Small intestine (tissue), 7 donors: ENCODE measurements at regions not wholly inside any gene's neighbourhood (a gene's known extent, or its start where the extent isn't known, plus 50 kb on each side); places are given as distances from the start of the nearest gene placed in this dataset.

Source experiments
- DNase-seq, 2 donors: peaks; one replicate each; pipeline versions ENCODE4 v3.0.0 to v3.0.0-alpha.2; 2013
- FAIRE-seq: peaks from 2 replicates; lab custom pipeline; 2012; peaks lifted over from hg19 to GRCh38; lab: Jason Lieb, UNC
- H3K27ac ChIP-seq, 3 donors: one replicate each; pipeline ENCODE4 v1.5.1; 2013; ENCODE audit warnings: low read length in 2 of 3, mild to moderate bottlenecking in 2 of 3, control low read depth in 1 of 3, inconsistent platforms in 1 of 3, low read depth in 1 of 3, moderate library complexity in 1 of 3
- H3K27me3 ChIP-seq, 3 donors: one replicate each; pipeline ENCODE4 v1.6.1; 2013; ENCODE audit warnings: low read length in 3 of 3, inconsistent platforms in 1 of 3; ENCODE audit not compliant: control insufficient read depth in 3 of 3, insufficient read depth in 3 of 3
- H3K36me3 ChIP-seq, 3 donors: one replicate each; pipeline ENCODE4 v1.6.1; 2013; ENCODE audit warnings: low read length in 3 of 3, inconsistent platforms in 1 of 3, low read depth in 1 of 3, mild to moderate bottlenecking in 1 of 3, moderate library complexity in 1 of 3; ENCODE audit not compliant: control insufficient read depth in 3 of 3, insufficient read depth in 2 of 3
- H3K4me1 ChIP-seq, 3 donors: one replicate each; pipeline ENCODE4 v1.6.1; 2013; ENCODE audit warnings: low read length in 2 of 3, inconsistent platforms in 1 of 3, low read depth in 1 of 3, mild to moderate bottlenecking in 1 of 3, moderate library complexity in 1 of 3; ENCODE audit not compliant: control insufficient read depth in 3 of 3, insufficient read depth in 2 of 3
- H3K4me3 ChIP-seq, 3 donors: one replicate each; pipeline ENCODE4 v1.5.1; 2013; ENCODE audit warnings: low read length in 3 of 3, control low read depth in 1 of 3, inconsistent platforms in 1 of 3, low read depth in 1 of 3, mild to moderate bottlenecking in 1 of 3, moderate library complexity in 1 of 3
- H3K9me3 ChIP-seq, 2 donors: one replicate each; pipeline ENCODE4 v1.6.1; 2013; ENCODE audit warnings: low read depth in 1 of 2, low read length in 1 of 2; ENCODE audit not compliant: control insufficient read depth in 2 of 2, insufficient read depth in 1 of 2
- WGBS, 3 donors: extraction: QIAGEN DNeasy Blood & Tissue Kit; methylation state at CpG; one replicate each; pipeline ENCODE4 v1.1.7; 2013; 5-methylcytosine and 5-hydroxymethylcytosine counted together
- donor health status: healthy with polysubstance abuse.
- donor health status: control.
- donor health status: control.
- donor health status: Bipolar disorder and iron deficiency.
- donor health status: healthy.

- Histone ChIP-seq H3K27ac (no peak overlapping the region), H3K4me3 (no peak overlapping the region), H3K4me1 (no peaks in the 10 kb centered on the region), H3K27me3 (no peaks in the 10 kb centered on the region), H3K9me3 (no peaks in the 10 kb centered on the region), H3K36me3 (no peaks in the 10 kb centered on the region)
- FAIRE-seq, result no peak
- DNase-seq, result no peak
- 82 to 97% (median 94%) methylated on average over 5 of the region's 5 CpGs for WGBS, 3 donors
These were observed 82.0 kb upstream of the SPANXB1 start for GRCh38 chrX:140920416-140920815.

- FAIRE-seq (no peak), DNase-seq (no peak)
- Histone ChIP-seq H3K4me1 (no peaks in the 10 kb centered on the region), H3K9me3 (no peaks in the 10 kb centered on the region), H3K4me3 (no peak overlapping the region), H3K27me3 (no peaks in the 10 kb centered on the region), H3K36me3 (no peaks in the 10 kb centered on the region), H3K27ac (no peak overlapping the region)
- 49 to 77% (median 63%) methylated on average over 4 of the region's 4 CpGs for WGBS, 3 donors
These were observed 79.3 kb upstream of the SPANXB1 start for GRCh38 chrX:140923118-140923517.

GRCh38 chrX:140928739-140929138 is 73.7 kb upstream of the SPANXB1 start:
- FAIRE-seq (no peak), DNase-seq (no peak)
- H3K4me1 ChIP-seq, result no peaks in the 10 kb centered on the region
- no peaks in the 10 kb centered on the region for H3K27me3 ChIP-seq
- no peak overlapping the region for H3K27ac ChIP-seq
- no peak overlapping the region for H3K4me3 ChIP-seq
- 80 to 87% (median 80%) methylated on average over 3 of the region's 3 CpGs for WGBS, 3 donors
- H3K9me3 ChIP-seq, result no peaks in the 10 kb centered on the region
- no peaks in the 10 kb centered on the region for H3K36me3 ChIP-seq

- DNase-seq (no peak), FAIRE-seq (no peak)
- Histone ChIP-seq H3K27ac (no peak overlapping the region), H3K4me1 (no peaks in the 10 kb centered on the region), H3K4me3 (no peak overlapping the region), H3K27me3 (no peaks in the 10 kb centered on the region), H3K36me3 (no peaks in the 10 kb centered on the region), H3K9me3 (no peaks in the 10 kb centered on the region)
- 47 to 68% (median 61%) methylated on average over 3 of the region's 3 CpGs for WGBS, 3 donors
These were observed 69.4 kb upstream of the SPANXB1 start for GRCh38 chrX:140933016-140933415.

GRCh38 chrX:140933874-140934655 is 68.3 kb upstream of the SPANXB1 start:
- Histone ChIP-seq H3K27me3 (no peaks in the 10 kb centered on the region), H3K9me3 (no peaks in the 10 kb centered on the region), H3K4me3 (no peak overlapping the region), H3K27ac (no peak overlapping the region), H3K36me3 (no peaks in the 10 kb centered on the region), H3K4me1 (no peaks in the 10 kb centered on the region)
- DNase-seq (no peak), FAIRE-seq (no peak)
- 55 to 62% (median 58%) methylated on average over 6 of the region's 6 CpGs for WGBS, 3 donors

GRCh38 chrX:140943513-140943912 is 58.9 kb upstream of the SPANXB1 start:
- 57 to 86% (median 58%) methylated on average over 2 of the region's 2 CpGs for WGBS, 3 donors
- Histone ChIP-seq H3K4me1 (no peaks in the 10 kb centered on the region), H3K36me3 (no peaks in the 10 kb centered on the region), H3K9me3 (no peaks in the 10 kb centered on the region), H3K4me3 (no peak overlapping the region), H3K27me3 (no peaks in the 10 kb centered on the region), H3K27ac (no peak overlapping the region)
- no peak for DNase-seq
- no peak for FAIRE-seq

GRCh38 chrX:140944710-140945109 is 57.7 kb upstream of the SPANXB1 start:
- Histone ChIP-seq H3K27ac (no peak overlapping the region), H3K4me3 (no peak overlapping the region), H3K9me3 (no peaks in the 10 kb centered on the region), H3K4me1 (no peaks in the 10 kb centered on the region), H3K27me3 (no peaks in the 10 kb centered on the region), H3K36me3 (no peaks in the 10 kb centered on the region)
- WGBS, 3 donors, result 68 to 83% (median 81%) methylated on average over 3 of the region's 3 CpGs
- FAIRE-seq (no peak), DNase-seq (no peak)

- 62 to 73% (median 66%) methylated on average over 5 of the region's 5 CpGs for WGBS, 3 donors
- Histone ChIP-seq H3K9me3 (no peaks in the 10 kb centered on the region), H3K4me1 (no peaks in the 10 kb centered on the region), H3K27me3 (no peaks in the 10 kb centered on the region), H3K36me3 (no peaks in the 10 kb centered on the region), H3K4me3 (no peak overlapping the region), H3K27ac (no peak overlapping the region)
- DNase-seq (no peak), FAIRE-seq (no peak)
These were observed 53.6 kb upstream of the SPANXB1 start for GRCh38 chrX:140948827-140949226.

- no peak overlapping the region for H3K27ac ChIP-seq
- no peaks in the 10 kb centered on the region for H3K36me3 ChIP-seq
- no peaks in the 10 kb centered on the region for H3K27me3 ChIP-seq
- no peaks in the 10 kb centered on the region for H3K9me3 ChIP-seq
- no peak for FAIRE-seq
- H3K4me1 ChIP-seq, result no peaks in the 10 kb centered on the region
- no peak for DNase-seq
- no peak overlapping the region for H3K4me3 ChIP-seq
- 71 to 74% (median 72%) methylated on average over 5 of the region's 5 CpGs for WGBS, 3 donors
These were observed 53.2 kb upstream of the SPANXB1 start for GRCh38 chrX:140949233-140949632.
